Fibroblast of pulmonary artery (primary cell): ENCODE measurements at regions not wholly inside any gene's neighbourhood (a gene's known extent, or its start where the extent isn't known, plus 50 kb on each side); places are given as distances from the start of the nearest gene placed in this dataset.

Experiments
- DNase-seq: peaks from one replicate; pipeline ENCODE4 v3.0.0-alpha.2; 2010; ENCODE audit warnings: low read depth
- H3K4me3 ChIP-seq: replicated peaks from 2 replicates; pipeline ENCODE4 v1.5.1; 2011; ENCODE audit warnings: low read depth, mild to moderate bottlenecking, control low read depth, low read length, moderate library complexity
- CTCF ChIP-seq: IDR thresholded peaks from 2 replicates; pipeline ENCODE4 v1.5.1; 2011; ENCODE audit warnings: mild to moderate bottlenecking, control low read depth, low read length, inconsistent platforms; ENCODE audit errors: missing control alignments

GRCh38 chr18:43886341-43886740 is 609.1 kb upstream of the SYT4 start:
- no peak overlapping the region for H3K4me3 ChIP-seq
- DNase-seq = no peak
- TF ChIP-seq CTCF = no peak

- no peak for DNase-seq
- no peak for TF ChIP-seq CTCF
- H3K4me3 ChIP-seq = no peak overlapping the region
Observed at GRCh38 chr18:43887491-43887890, 610.2 kb upstream of the SYT4 start.

GRCh38 chr18:43888598-43888997 is 611.3 kb upstream of the SYT4 start:
- H3K4me3 ChIP-seq = no peak overlapping the region
- TF ChIP-seq CTCF = no peak
- peak; percentile 14 for DNase-seq

GRCh38 chr18:43893001-43893637 is 615.8 kb upstream of the SYT4 start:
- peak; percentile 61 for DNase-seq
- TF ChIP-seq CTCF = no peak
- no peak overlapping the region for H3K4me3 ChIP-seq

- TF ChIP-seq CTCF = no peak
- no peak for DNase-seq
- no peak overlapping the region for H3K4me3 ChIP-seq
Observed at GRCh38 chr18:43904209-43904837, 627.0 kb upstream of the SYT4 start.

GRCh38 chr18:43914018-43914417 is 636.7 kb upstream of the SYT4 start:
- TF ChIP-seq CTCF = no peak
- DNase-seq = no peak

GRCh38 chr18:43916984-43917383 is 639.7 kb upstream of the SYT4 start:
- DNase-seq = no peak
- no peak for TF ChIP-seq CTCF
- H3K4me3 ChIP-seq = no peak overlapping the region

More at GRCh38 chr18:43914018-43914417, 636.7 kb upstream of the SYT4 start:
- H3K4me3 ChIP-seq = no peak overlapping the region
